PC-3 (cell line): ENCODE measurements at regions not wholly inside any gene's neighbourhood (a gene's known extent, or its start where the extent isn't known, plus 50 kb on each side); places are given as distances from the start of the nearest gene placed in this dataset.

Source experiments
- EZH2 ChIP-seq: fragments of 300-600 bp; sonication (generic); IDR thresholded peaks from one replicate; pipeline ENCODE4 v1.6.1; 2017; ENCODE audit warnings: antibody characterized with exemption, mild to moderate bottlenecking, low read length; ENCODE audit not compliant: unreplicated experiment
- EZH2phosphoT487 ChIP-seq: fragments of 300-600 bp; sonication (generic); IDR thresholded peaks from 2 replicates; pipeline ENCODE4 v1.6.1; 2018; ENCODE audit warnings: mild to moderate bottlenecking, antibody characterized with exemption, low read length, borderline replicate concordance
- TF ChIP-seq, protein P1 (sequence below): fragments of 300-600 bp; sonication (generic); conservative IDR thresholded peaks from 2 replicates; pipeline ENCODE4 v1.5.1; 2017; ENCODE audit warnings: antibody characterized with exemption, low read depth, mild to moderate bottlenecking, low read length

DNA sequence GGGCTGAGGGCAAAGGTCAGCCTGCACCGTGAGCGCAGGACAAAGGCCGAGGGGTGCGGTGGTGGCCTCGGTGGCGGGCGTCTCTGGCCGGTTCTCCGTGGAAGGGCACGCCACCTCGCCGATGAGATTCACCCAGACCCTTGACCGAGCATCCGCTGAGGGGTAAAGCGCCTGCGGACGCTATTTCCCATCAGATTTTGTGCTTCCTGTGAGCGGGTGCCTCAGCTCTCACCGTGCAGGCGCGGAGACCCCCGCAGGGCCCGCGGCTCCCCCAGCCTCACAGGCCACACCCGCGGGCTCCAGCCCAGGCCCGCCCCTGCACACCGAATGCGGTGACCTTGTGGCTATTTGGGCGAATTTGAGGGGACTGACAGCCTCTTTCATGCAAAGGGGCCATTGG, 348.0 kb downstream of the TEX29 start:
- TF ChIP-seq, protein P1, sequence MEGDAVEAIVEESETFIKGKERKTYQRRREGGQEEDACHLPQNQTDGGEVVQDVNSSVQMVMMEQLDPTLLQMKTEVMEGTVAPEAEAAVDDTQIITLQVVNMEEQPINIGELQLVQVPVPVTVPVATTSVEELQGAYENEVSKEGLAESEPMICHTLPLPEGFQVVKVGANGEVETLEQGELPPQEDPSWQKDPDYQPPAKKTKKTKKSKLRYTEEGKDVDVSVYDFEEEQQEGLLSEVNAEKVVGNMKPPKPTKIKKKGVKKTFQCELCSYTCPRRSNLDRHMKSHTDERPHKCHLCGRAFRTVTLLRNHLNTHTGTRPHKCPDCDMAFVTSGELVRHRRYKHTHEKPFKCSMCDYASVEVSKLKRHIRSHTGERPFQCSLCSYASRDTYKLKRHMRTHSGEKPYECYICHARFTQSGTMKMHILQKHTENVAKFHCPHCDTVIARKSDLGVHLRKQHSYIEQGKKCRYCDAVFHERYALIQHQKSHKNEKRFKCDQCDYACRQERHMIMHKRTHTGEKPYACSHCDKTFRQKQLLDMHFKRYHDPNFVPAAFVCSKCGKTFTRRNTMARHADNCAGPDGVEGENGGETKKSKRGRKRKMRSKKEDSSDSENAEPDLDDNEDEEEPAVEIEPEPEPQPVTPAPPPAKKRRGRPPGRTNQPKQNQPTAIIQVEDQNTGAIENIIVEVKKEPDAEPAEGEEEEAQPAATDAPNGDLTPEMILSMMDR = no peak
- TF ChIP-seq EZH2 (no peak), EZH2phosphoT487 (no peak)
